K562 (cell line): ENCODE measurements at regions not wholly inside any gene's neighbourhood (a gene's known extent, or its start where the extent isn't known, plus 50 kb on each side); places are given as distances from the start of the nearest gene placed in this dataset.

Experiments used
- ATAC-seq: fragments of 200-7000 bp; cut with Tn5 transposase; 3 replicates; pipeline ENCODE4 v1.9.1; 2020; ENCODE audit warnings: moderate library complexity
- BruUV-seq: library from RNA; stranded (reverse); fragments of 400-500 nt; replicated peaks from 2 replicates; lab custom pipeline; 2021; lab: Mats Ljungman, UMichigan
- CTCF ChIA-PET: fragments of 300-600 bp; formaldehyde crosslinking; extraction: SDS; loops from one replicate; lab custom pipeline; 2021; ENCODE audit warnings: low intra/inter-chr PET ratio; lab: Yijun Ruan, JAX
- POLR2A ChIA-PET: fragments of 300-600, 350-650 bp; sonication (Branson Sonifier 250); formaldehyde crosslinking; extraction: SDS; loops from one replicate; lab custom pipeline; 2021; ENCODE audit warnings: antibody characterized with exemption, inconsistent platforms; lab: Yijun Ruan, JAX
- DNase-seq, 4 experiments: peaks; one replicate each; pipeline versions ENCODE4 v3.0.0 to v3.0.0-alpha.2; 2011 to 2018; ENCODE audit warnings: low spot score in 3 of 4, mixed read lengths in 3 of 4; ENCODE audit errors: extremely low read depth in 1 of 4
- FAIRE-seq: peaks from 2 replicates; lab custom pipeline; 2011; peaks lifted over from hg19 to GRCh38; lab: Jason Lieb, UNC
- H2AFZ ChIP-seq: 2 replicates; pipeline ENCODE4 v1.6.0; 2011; ENCODE audit warnings: low read depth, low read length, control low read depth, inconsistent platforms
- H3K27ac ChIP-seq: fragments of 200-600 bp; 3 replicates; pipeline ENCODE4 v1.8.0; 2011; ENCODE audit warnings: low read depth, mild to moderate bottlenecking, control low read depth, inconsistent platforms, low read length, moderate library complexity, mixed read lengths; ENCODE audit errors: extremely low read depth
- H3K27me3 ChIP-seq, 2 experiments: fragments of 300-600 bp in 1 of 2; 2 replicates in 1 of 2; 3 replicates in 1 of 2; pipeline versions ENCODE4 v1.6.0 to v1.8.0; 2011; ENCODE audit warnings: inconsistent platforms in 2 of 2, low read length in 2 of 2, mild to moderate bottlenecking in 1 of 2, mixed read lengths in 1 of 2, moderate library complexity in 1 of 2; ENCODE audit not compliant: control insufficient read depth in 2 of 2, insufficient read depth in 2 of 2
- H3K36me3 ChIP-seq: fragments of 300-600 bp; 3 replicates; pipeline ENCODE4 v1.8.0; 2011; ENCODE audit warnings: mild to moderate bottlenecking, low read length, inconsistent platforms; ENCODE audit not compliant: control insufficient read depth, insufficient read depth
- H3K4me1 ChIP-seq, 2 experiments: fragments of 200-600 bp in 1 of 2; replicated peaks in 1 of 2; 2 replicates in 1 of 2; 3 replicates in 1 of 2; pipeline versions ENCODE4 v1.5.1 to v1.8.0; 2011; ENCODE audit warnings: inconsistent platforms in 2 of 2, low read length in 2 of 2, mild to moderate bottlenecking in 1 of 2, mixed read lengths in 1 of 2, moderate library complexity in 1 of 2; ENCODE audit not compliant: control insufficient read depth in 2 of 2, insufficient read depth in 2 of 2
- H3K4me2 ChIP-seq: 2 replicates; pipeline ENCODE4 v1.6.1; 2011; ENCODE audit warnings: low read length, control low read depth, inconsistent platforms, mixed read lengths; ENCODE audit not compliant: insufficient read depth
- H3K4me3 ChIP-seq: fragments of 200-600 bp; sonication (generic), shearing (Covaris generic); 2 replicates; pipeline ENCODE4 v1.5.1; 2016; ENCODE audit warnings: control low read depth, inconsistent platforms
- H3K79me2 ChIP-seq: fragments of 200-600 bp; 3 replicates; pipeline ENCODE4 v1.8.0; 2011; ENCODE audit warnings: low read length, inconsistent platforms; ENCODE audit not compliant: control insufficient read depth, insufficient read depth
- H3K9ac ChIP-seq, 2 experiments: 2 replicates each; pipeline versions ENCODE4 v1.6.0 to v1.6.1; 2011; ENCODE audit warnings: low read depth in 2 of 2, low read length in 2 of 2, control low read depth in 1 of 2, inconsistent platforms in 1 of 2, mild to moderate bottlenecking in 1 of 2, mixed read lengths in 1 of 2; ENCODE audit not compliant: insufficient read depth in 1 of 2
- H3K9me1 ChIP-seq: one replicate; pipeline ENCODE4 v1.6.0; 2011; ENCODE audit warnings: inconsistent platforms, mild to moderate bottlenecking, low read length, moderate library complexity; ENCODE audit not compliant: control insufficient read depth, insufficient read depth
- H3K9me3 ChIP-seq: replicated peaks from 2 replicates; pipeline ENCODE4 v1.5.1; 2011; ENCODE audit warnings: low read depth, low read length, inconsistent platforms; ENCODE audit not compliant: control insufficient read depth, insufficient read depth
- H4K20me1 ChIP-seq: replicated peaks from 2 replicates; pipeline ENCODE4 v1.6.1; 2011; ENCODE audit warnings: low read length, inconsistent platforms, mixed read lengths; ENCODE audit not compliant: control insufficient read depth, insufficient read depth
- BMI1 ChIP-seq: fragments of 150-350 bp; IDR thresholded peaks from 2 replicates; pipeline ENCODE4 v1.6.1; 2014; ENCODE audit warnings: low read length
- MGA ChIP-seq: fragments of 450-650 bp; IDR thresholded peaks from 2 replicates; pipeline ENCODE4 v1.6.1; 2016; ENCODE audit warnings: mild to moderate bottlenecking, moderate library complexity
- MYNN ChIP-seq, 2 experiments: sonication (generic); formaldehyde crosslinking in 1 of 2; IDR thresholded peaks; 2 replicates each; pipeline versions ENCODE4 v1.5.0 to v1.6.1; 2016 to 2020; ENCODE audit warnings: antibody characterized with exemption in 1 of 2, missing genetic modification reagents in 1 of 2
- SOX6 ChIP-seq: fragments of 450-650 bp; IDR thresholded peaks from 2 replicates; pipeline ENCODE4 v1.6.1; 2014; ENCODE audit warnings: mild to moderate bottlenecking
- TEAD2 ChIP-seq: fragments of 450-650 bp; IDR thresholded peaks from 2 replicates; pipeline ENCODE4 v1.6.1; 2016; ENCODE audit warnings: missing genetic modification characterization, control low read depth, missing compliant biosample characterization
- ZNF282 ChIP-seq: sonication (generic); formaldehyde crosslinking; IDR thresholded peaks from 2 replicates; pipeline ENCODE4 v1.8.1; 2023; ENCODE audit warnings: missing genetic modification reagents
- WGBS: fragments of 100-300 bp; shearing (Covaris generic); methylation state at CpG from one replicate; pipeline ENCODE4 v1.1.6; 2016; ENCODE audit warnings: low coverage, mixed read lengths; ENCODE audit not compliant: insufficient coverage; ENCODE audit errors: missing lambda C conversion rate; 5-methylcytosine and 5-hydroxymethylcytosine counted together
- in situ Hi-C: fragments of 300-500 bp; cut with MboI; formaldehyde crosslinking; loops from 4 replicates; pipeline ENCODE4 v1.15.0; 2018; ENCODE audit warnings: inconsistent platforms, mixed read lengths
- intact Hi-C: fragments of 100-400 bp; cut with micrococcal nuclease; formaldehyde crosslinking; loops from 2 replicates; pipeline ENCODE4 v1.14.2; 2022

- ChIA-PET POLR2A (interaction anchor here (0.6 kb wide), 1 partner anchor 340 kb away, joined by 4 read pairs; no protein-coding TSS in a partner anchor), CTCF (no interaction called here)
- H4K20me1 ChIP-seq, result no peaks in the 10 kb centered on the region
- FAIRE-seq (no peak), ATAC-seq (no peak), DNase-seq (no peak)
- H3K9me3 ChIP-seq, result no peaks in the 10 kb centered on the region
- no peak overlapping the region for H3K9ac ChIP-seq
- no peaks in the 10 kb centered on the region for H3K36me3 ChIP-seq
- H3K9me1 ChIP-seq, result no peaks in the 10 kb centered on the region
- no peak overlapping the region for H2AFZ ChIP-seq
- in situ Hi-C loops (no loop called here), intact Hi-C loops (no loop called here)
- H3K27me3 ChIP-seq, result no peaks in the 10 kb centered on the region
- H3K27ac ChIP-seq, result no peak overlapping the region
- no peaks in the 10 kb centered on the region for H3K4me1 ChIP-seq
- no peak overlapping the region for H3K4me2 ChIP-seq
- H3K4me3 ChIP-seq, result no peak overlapping the region
- WGBS, result 2% methylated on average over 4 of the region's 4 CpGs
- H3K79me2 ChIP-seq, result no peaks in the 10 kb centered on the region
- no TSS peak for BruUV-seq
- TF ChIP-seq MYNN (IDR thresholded peaks at IDR 0.05) (no peak), MYNN (CRISPR knock-in tag; IDR thresholded peaks at IDR 0.05) (no peak), BMI1 (no peak), ZNF282 (CRISPR knock-in tag) (no peak), SOX6 (no peak), TEAD2 (no peak), MGA (no peak)
Observed at GRCh38 chr12:89969093-89969492, 260.5 kb upstream of the ATP2B1 start.
